Superior temporal gyrus (tissue), 1 donor: ENCODE measurements at regions not wholly inside any gene's neighbourhood (a gene's known extent, or its start where the extent isn't known, plus 50 kb on each side); places are given as distances from the start of the nearest gene placed in this dataset.

ENCODE experiments used
- DNase-seq: peaks from one replicate; pipeline ENCODE4 v3.0.0-alpha.2; 2016; ENCODE audit errors: extremely low spot score

GRCh38 chr2:45255563-45255962 is 246.3 kb upstream of the SIX2 start:
- DNase-seq, result no peak

GRCh38 chr2:45254025-45254424 is 244.8 kb upstream of the SIX2 start:
- no peak for DNase-seq

GRCh38 chr2:45253151-45253550 is 243.9 kb upstream of the SIX2 start:
- DNase-seq, result no peak

- DNase-seq, result no peak
Measured at GRCh38 chr2:45250176-45250575, 240.9 kb upstream of the SIX2 start.

- no peak for DNase-seq
Measured at GRCh38 chr2:45248214-45248613, 239.0 kb upstream of the SIX2 start.

- DNase-seq, result no peak
Measured at GRCh38 chr2:45244928-45245327, 235.7 kb upstream of the SIX2 start.

- no peak for DNase-seq
Measured at GRCh38 chr2:45242161-45242741, 233.0 kb upstream of the SIX2 start.

GRCh38 chr2:45241061-45241561 is 231.9 kb upstream of the SIX2 start:
- DNase-seq, result no peak

GRCh38 chr2:45237850-45238542 is 228.7 kb upstream of the SIX2 start:
- no peak for DNase-seq

GRCh38 chr2:45237128-45237527 is 227.9 kb upstream of the SIX2 start:
- no peak for DNase-seq

- no peak for DNase-seq
Measured at GRCh38 chr2:45236268-45236667, 227.0 kb upstream of the SIX2 start.

GRCh38 chr2:45233301-45233700 is 224.0 kb upstream of the SIX2 start:
- no peak for DNase-seq

GRCh38 chr2:45232818-45233217 is 223.6 kb upstream of the SIX2 start:
- DNase-seq, result no peak

GRCh38 chr2:45229411-45229810 is 220.2 kb upstream of the SIX2 start:
- DNase-seq, result peak; percentile 10

- no peak for DNase-seq
Measured at GRCh38 chr2:45227347-45227746, 218.1 kb upstream of the SIX2 start.

- DNase-seq, result no peak
Measured at GRCh38 chr2:45224993-45225380, 215.7 kb upstream of the SIX2 start.

- no peak for DNase-seq
Measured at GRCh38 chr2:45224321-45224992, 215.2 kb upstream of the SIX2 start.

GRCh38 chr2:45223531-45223930 is 214.3 kb upstream of the SIX2 start:
- DNase-seq, result no peak

GRCh38 chr2:45220227-45220626 is 211.0 kb upstream of the SIX2 start:
- no peak for DNase-seq

GRCh38 chr2:45218931-45219339 is 209.7 kb upstream of the SIX2 start:
- no peak for DNase-seq

GRCh38 chr2:45218297-45218696 is 209.0 kb upstream of the SIX2 start:
- DNase-seq, result no peak

- no peak for DNase-seq
Measured at GRCh38 chr2:45216118-45216517, 206.9 kb upstream of the SIX2 start.

- DNase-seq, result no peak
Measured at GRCh38 chr2:45214550-45214949, 205.3 kb upstream of the SIX2 start.
